OCI-LY3 (cell line): ENCODE measurements at regions not wholly inside any gene's neighbourhood (a gene's known extent, or its start where the extent isn't known, plus 50 kb on each side); places are given as distances from the start of the nearest gene placed in this dataset.

Experiments used
- H2AFZ ChIP-seq: fragments of 200-600, 300-600 bp; shearing (Covaris generic); 2 replicates; pipeline ENCODE4 v1.6.0; 2014; ENCODE audit warnings: antibody characterized with exemption, low read depth, low read length
- H3K27ac ChIP-seq: fragments of 200-600, 300-600 bp; sonication (generic); 2 replicates; pipeline ENCODE4 v1.5.1; 2014; ENCODE audit warnings: mild to moderate bottlenecking, low read length, moderate library complexity, mixed read lengths
- H3K27me3 ChIP-seq: fragments of 200-600, 300-600 bp; sonication (generic); 2 replicates; pipeline ENCODE4 v1.6.1; 2014; ENCODE audit warnings: low read depth, low read length, mixed read lengths
- H3K36me3 ChIP-seq: fragments of 200-600, 300-600 bp; sonication (generic); replicated peaks from 2 replicates; pipeline ENCODE3; 2014; ENCODE audit warnings: low read depth, low read length, mixed read lengths
- H3K4me1 ChIP-seq: fragments of 300-600, 200-600 bp; sonication (generic); 2 replicates; pipeline ENCODE4 v1.6.1; 2014; ENCODE audit warnings: low read length, mixed read lengths
- H3K4me2 ChIP-seq: fragments of 200-600, 300-600 bp; sonication (generic); 2 replicates; pipeline ENCODE4 v1.6.1; 2014; ENCODE audit warnings: low read length, mixed read lengths
- H3K4me3 ChIP-seq: fragments of 300-600, 200-600 bp; sonication (generic); 2 replicates; pipeline ENCODE4 v1.5.1; 2014; ENCODE audit warnings: antibody characterized with exemption, mild to moderate bottlenecking, low read length, moderate library complexity
- H3K79me2 ChIP-seq: fragments of 300-600, 200-600 bp; shearing (Covaris generic); 2 replicates; pipeline ENCODE4 v1.6.1; 2014; ENCODE audit warnings: mild to moderate bottlenecking, low read length, mixed read lengths
- H3K9ac ChIP-seq: fragments of 300-600, 200-600 bp; shearing (Covaris generic); 2 replicates; pipeline ENCODE4 v1.6.0; 2014; ENCODE audit warnings: mild to moderate bottlenecking, low read length, moderate library complexity
- H3K9me3 ChIP-seq: fragments of 200-600, 300-600 bp; shearing (Covaris generic); 2 replicates; pipeline ENCODE4 v1.6.1; 2014; ENCODE audit warnings: low read length, mixed read lengths; ENCODE audit not compliant: insufficient read depth
- H4K20me1 ChIP-seq: fragments of 200-600, 300-600 bp; sonication (generic); 2 replicates; pipeline ENCODE4 v1.6.1; 2016; ENCODE audit warnings: low read length, mixed read lengths; ENCODE audit not compliant: insufficient read depth
- EZH2phosphoT487 ChIP-seq: fragments of 200-600 bp; shearing (Covaris generic); IDR thresholded peaks from 2 replicates; pipeline ENCODE4 v1.6.1; 2018; ENCODE audit warnings: antibody characterized with exemption, mixed run types, low read depth
- TF ChIP-seq, protein P1 (sequence below): fragments of 200-600, 300-600 bp; sonication (generic); IDR thresholded peaks from 2 replicates; pipeline ENCODE4 v1.5.1; 2014; ENCODE audit warnings: antibody characterized with exemption, low read length, low read depth

DNA sequence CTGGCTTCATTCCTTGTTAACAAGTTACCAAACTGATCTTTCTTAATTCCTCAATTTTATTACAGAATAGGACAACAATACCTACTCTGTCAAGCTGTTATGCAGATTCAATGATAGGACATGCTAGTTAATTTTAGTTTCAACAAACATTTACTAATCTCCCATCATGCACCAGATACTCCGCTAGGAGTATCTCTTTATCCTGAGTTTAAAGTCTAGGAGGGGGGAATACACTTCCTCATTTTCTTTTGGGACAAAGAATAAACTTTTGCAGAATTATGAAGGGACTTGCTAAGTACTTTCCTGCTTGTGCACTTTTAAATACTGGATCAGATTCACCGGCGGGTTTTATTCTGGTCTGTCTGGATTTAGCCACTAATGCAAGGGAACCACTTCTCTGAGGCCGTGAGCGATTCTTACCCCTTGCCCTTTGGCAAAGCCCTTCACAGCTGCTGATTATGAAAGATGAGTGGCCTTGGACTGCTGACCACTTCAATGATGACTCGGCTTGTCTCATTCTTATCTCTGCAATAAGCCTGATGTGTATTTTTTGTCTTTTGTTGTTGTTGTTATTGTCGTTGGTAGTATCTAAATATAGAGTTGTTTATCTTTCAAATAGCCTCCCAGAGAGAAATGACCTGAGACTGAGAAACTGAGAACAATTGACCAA, 73.9 kb downstream of the RMI1 start:
- no peaks in the 10 kb centered on the region for H3K4me1 ChIP-seq
- peaks cover 8% of the 10 kb centered on the region; the same call in 1 of the 2 replicates for H3K27me3 ChIP-seq
- no peaks in the 10 kb centered on the region for H3K79me2 ChIP-seq
- no peaks in the 10 kb centered on the region for H4K20me1 ChIP-seq
- H3K4me2 ChIP-seq = no peak overlapping the region
- no peak overlapping the region for H3K4me3 ChIP-seq
- no peak overlapping the region for H2AFZ ChIP-seq
- H3K9ac ChIP-seq = no peak overlapping the region
- no peaks in the 10 kb centered on the region for H3K36me3 ChIP-seq
- H3K9me3 ChIP-seq = no peaks in the 10 kb centered on the region
- H3K27ac ChIP-seq = no peak overlapping the region
- TF ChIP-seq EZH2phosphoT487 = no peak
- TF ChIP-seq, protein P1, sequence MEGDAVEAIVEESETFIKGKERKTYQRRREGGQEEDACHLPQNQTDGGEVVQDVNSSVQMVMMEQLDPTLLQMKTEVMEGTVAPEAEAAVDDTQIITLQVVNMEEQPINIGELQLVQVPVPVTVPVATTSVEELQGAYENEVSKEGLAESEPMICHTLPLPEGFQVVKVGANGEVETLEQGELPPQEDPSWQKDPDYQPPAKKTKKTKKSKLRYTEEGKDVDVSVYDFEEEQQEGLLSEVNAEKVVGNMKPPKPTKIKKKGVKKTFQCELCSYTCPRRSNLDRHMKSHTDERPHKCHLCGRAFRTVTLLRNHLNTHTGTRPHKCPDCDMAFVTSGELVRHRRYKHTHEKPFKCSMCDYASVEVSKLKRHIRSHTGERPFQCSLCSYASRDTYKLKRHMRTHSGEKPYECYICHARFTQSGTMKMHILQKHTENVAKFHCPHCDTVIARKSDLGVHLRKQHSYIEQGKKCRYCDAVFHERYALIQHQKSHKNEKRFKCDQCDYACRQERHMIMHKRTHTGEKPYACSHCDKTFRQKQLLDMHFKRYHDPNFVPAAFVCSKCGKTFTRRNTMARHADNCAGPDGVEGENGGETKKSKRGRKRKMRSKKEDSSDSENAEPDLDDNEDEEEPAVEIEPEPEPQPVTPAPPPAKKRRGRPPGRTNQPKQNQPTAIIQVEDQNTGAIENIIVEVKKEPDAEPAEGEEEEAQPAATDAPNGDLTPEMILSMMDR = no peak

DNA sequence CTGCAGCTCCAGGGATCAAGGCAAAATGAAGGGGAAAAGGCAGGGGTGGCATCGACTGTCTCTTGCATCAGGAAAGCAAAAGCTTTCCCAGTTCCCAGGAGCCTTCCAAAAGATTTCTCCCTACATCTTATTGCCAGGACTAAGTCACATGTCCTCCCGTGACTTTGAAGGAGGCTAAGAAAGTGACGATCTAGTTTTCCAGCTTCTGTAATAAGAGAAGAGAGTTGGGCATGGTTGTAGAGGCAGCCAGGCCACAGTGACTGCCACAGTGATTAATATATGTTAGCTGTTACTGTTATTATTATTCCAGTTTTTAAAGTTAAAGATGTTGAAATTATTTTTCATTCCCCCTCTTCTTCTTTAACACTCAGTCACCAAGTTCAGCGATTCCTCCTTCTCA, 77.1 kb downstream of the RMI1 start:
- Histone ChIP-seq H3K27ac (no peak overlapping the region), H3K4me3 (no peak overlapping the region), H3K4me2 (no peak overlapping the region), H3K9me3 (no peaks in the 10 kb centered on the region), H3K4me1 (no peaks in the 10 kb centered on the region), H3K79me2 (no peaks in the 10 kb centered on the region), H4K20me1 (no peaks in the 10 kb centered on the region), H2AFZ (no peak overlapping the region), H3K27me3 (peaks cover 11% of the 10 kb centered on the region; the same call in 1 of the 2 replicates), H3K9ac (no peak overlapping the region), H3K36me3 (no peaks in the 10 kb centered on the region)
- no peak for TF ChIP-seq EZH2phosphoT487
- TF ChIP-seq, protein P1 = no peak

DNA sequence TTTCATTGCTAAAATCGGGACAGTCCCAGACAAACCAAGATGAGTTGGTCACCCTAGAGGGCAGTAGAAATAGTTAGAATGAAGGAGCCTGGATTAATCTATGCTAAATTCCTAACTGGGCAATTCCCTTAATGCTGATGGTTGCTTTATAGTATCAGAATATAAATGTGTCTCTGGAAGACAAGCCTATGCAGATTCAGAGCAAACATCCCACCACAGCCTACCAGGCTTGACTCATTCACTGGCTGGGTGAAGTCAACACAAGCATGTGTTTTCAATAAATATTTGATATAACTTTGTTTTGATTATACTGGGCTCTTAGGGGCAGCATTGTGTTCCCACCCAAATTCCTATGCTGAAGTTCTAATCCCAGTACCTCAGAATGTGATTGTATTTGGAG, 79.3 kb downstream of the RMI1 start:
- no peaks in the 10 kb centered on the region for H3K36me3 ChIP-seq

DNA sequence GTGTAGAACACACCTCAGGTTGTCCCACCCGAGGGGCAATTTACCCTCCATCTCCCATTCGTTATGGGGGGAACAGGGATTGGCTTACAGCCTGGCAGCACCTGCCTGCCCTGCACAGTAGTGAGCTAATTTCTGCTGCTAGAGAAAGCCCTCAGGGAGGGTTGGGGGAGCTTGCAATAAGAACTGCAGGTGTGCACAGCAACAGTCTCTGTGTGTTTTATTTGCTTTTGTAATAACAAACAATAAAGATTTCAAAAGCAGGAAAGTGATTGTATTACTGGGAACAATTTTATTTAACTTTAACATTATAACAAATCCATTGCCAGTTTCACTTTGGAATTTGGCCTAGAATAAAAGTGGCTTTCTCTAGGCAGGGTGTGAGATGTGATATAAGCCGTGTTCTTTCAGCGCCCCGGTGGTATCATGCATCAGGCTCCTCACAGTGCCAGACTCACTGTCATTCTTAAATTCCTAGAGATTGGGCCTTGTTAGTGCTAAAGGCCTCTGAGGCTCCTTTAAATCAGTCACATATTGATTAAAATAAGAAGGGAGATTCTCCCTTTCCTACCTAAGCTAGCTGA, 81.1 kb downstream of the RMI1 start:
- Histone ChIP-seq H3K36me3 (no peaks in the 10 kb centered on the region), H4K20me1 (no peaks in the 10 kb centered on the region), H3K4me2 (no peak overlapping the region), H3K27ac (no peak overlapping the region), H3K27me3 (peaks cover 11% of the 10 kb centered on the region; the same call in 1 of the 2 replicates), H3K9me3 (no peaks in the 10 kb centered on the region), H3K4me3 (no peak overlapping the region), H3K4me1 (no peaks in the 10 kb centered on the region), H3K79me2 (no peaks in the 10 kb centered on the region), H2AFZ (no peak overlapping the region), H3K9ac (no peak overlapping the region)
- no peak for TF ChIP-seq EZH2phosphoT487
- TF ChIP-seq, protein P1 = no peak

More for the DNA sequence above, 79.3 kb downstream of the RMI1 start:
- Histone ChIP-seq H3K27me3 (peaks cover 11% of the 10 kb centered on the region; the same call in 1 of the 2 replicates), H3K9ac (no peak overlapping the region), H3K4me2 (no peak overlapping the region), H3K4me1 (no peaks in the 10 kb centered on the region), H3K4me3 (no peak overlapping the region), H2AFZ (no peak overlapping the region), H3K79me2 (no peaks in the 10 kb centered on the region), H3K9me3 (no peaks in the 10 kb centered on the region), H4K20me1 (no peaks in the 10 kb centered on the region), H3K27ac (no peak overlapping the region)
- no peak for TF ChIP-seq EZH2phosphoT487
- TF ChIP-seq, protein P1 = no peak
